ENCODE measurements at regions not wholly inside any gene's neighbourhood (a gene's known extent, or its start where the extent isn't known, plus 50 kb on each side); places are given as distances from the start of the nearest gene placed in this dataset.

GRCh38 chr4:65724973-65725372, 54.7 kb upstream of the EPHA5 start:
- no peak for DNase-seq (ENCODE audit: extremely low spot score)
- ChIA-PET POLR2A (no interaction called here), CTCF (no interaction called here)
- TF ChIP-seq FOXM1 (IDR thresholded peaks at IDR 0.05; ENCODE audit: borderline replicate concordance) (no peak), FOXK2 (IDR thresholded peaks at IDR 0.05) (no peak), HDGF (IDR thresholded peaks at IDR 0.05; ENCODE audit: borderline replicate concordance) (no peak), NFRKB (IDR thresholded peaks at IDR 0.05) (no peak), FOXA1 (IDR thresholded peaks at IDR 0.05) (no peak), CTBP1 (IDR thresholded peaks at IDR 0.05; ENCODE audit: borderline replicate concordance) (no peak), ZNF384 (IDR thresholded peaks at IDR 0.05) (no peak), LEF1 (IDR thresholded peaks at IDR 0.05; ENCODE audit: borderline replicate concordance) (no peak), L3MBTL2 (conservative IDR thresholded peaks at IDR 0.05) (no peak)
